Esophagus mucosa (tissue), 1 donor: ENCODE measurements at regions not wholly inside any gene's neighbourhood (a gene's known extent, or its start where the extent isn't known, plus 50 kb on each side); places are given as distances from the start of the nearest gene placed in this dataset.
"Not testable (repeated sequence)": the region's sequence is repeated elsewhere in the genome, so short reads cannot be mapped to it uniquely, and the experiment has no call there.

Experiments used
- ATAC-seq: fragments of 200-7000 bp; cut with Tn5 transposase; one replicate; pipeline ENCODE4 v1.9.1; 2020
- donor health status: DM: yes; HTN: yes; CAD: no.

- ATAC-seq: no peak
Observed at GRCh38 chr13:78540058-78540457, 63.3 kb downstream of the POU4F1 start.

- not testable (repeated sequence) for ATAC-seq
Observed at GRCh38 chr13:78526044-78526443, 77.3 kb downstream of the POU4F1 start.

GRCh38 chr13:78524936-78525335 is 78.4 kb downstream of the POU4F1 start:
- ATAC-seq: no peak

- no peak for ATAC-seq
Observed at GRCh38 chr13:78521091-78521490, 82.3 kb downstream of the POU4F1 start.

GRCh38 chr13:78520425-78520824 is 82.9 kb downstream of the POU4F1 start:
- ATAC-seq: no peak

GRCh38 chr13:78518482-78518881 is 84.9 kb downstream of the POU4F1 start:
- not testable (repeated sequence) for ATAC-seq

GRCh38 chr13:78499802-78500201 is 103.5 kb downstream of the POU4F1 start:
- ATAC-seq: no peak

- no peak for ATAC-seq
Observed at GRCh38 chr13:78497702-78498355, 105.5 kb downstream of the POU4F1 start.

GRCh38 chr13:78491978-78492377 is 111.4 kb downstream of the POU4F1 start:
- no peak for ATAC-seq

GRCh38 chr13:78490225-78490624 is 113.1 kb downstream of the POU4F1 start:
- ATAC-seq: not testable (repeated sequence)

- ATAC-seq: no peak
Observed at GRCh38 chr13:78487707-78488106, 115.6 kb downstream of the POU4F1 start.

- no peak for ATAC-seq
Observed at GRCh38 chr13:78485803-78486202, 117.5 kb downstream of the POU4F1 start.

- ATAC-seq: no peak
Observed at GRCh38 chr13:78478183-78478582, 125.2 kb downstream of the POU4F1 start.

GRCh38 chr13:78476910-78477309 is 126.4 kb downstream of the POU4F1 start:
- ATAC-seq: no peak

GRCh38 chr13:78468621-78469020 is 134.7 kb downstream of the POU4F1 start:
- no peak for ATAC-seq

GRCh38 chr13:78465250-78465649 is 138.1 kb downstream of the POU4F1 start:
- no peak for ATAC-seq

GRCh38 chr13:78460176-78460575 is 143.2 kb downstream of the POU4F1 start:
- ATAC-seq: no peak

GRCh38 chr13:78443839-78444238 is 159.5 kb downstream of the POU4F1 start:
- no peak for ATAC-seq

GRCh38 chr13:78437781-78438180 is 165.6 kb downstream of the POU4F1 start:
- no peak for ATAC-seq

GRCh38 chr13:78436311-78436710 is 167.0 kb downstream of the POU4F1 start:
- ATAC-seq: no peak

- ATAC-seq: no peak
Observed at GRCh38 chr13:78431328-78431727, 172.0 kb downstream of the POU4F1 start.

- no peak for ATAC-seq
Observed at GRCh38 chr13:78430811-78431210, 172.5 kb downstream of the POU4F1 start.

GRCh38 chr13:78430166-78430791 is 173.1 kb downstream of the POU4F1 start:
- no peak for ATAC-seq

- no peak for ATAC-seq
Observed at GRCh38 chr13:78428646-78429045, 174.7 kb downstream of the POU4F1 start.

- ATAC-seq: no peak
Observed at GRCh38 chr13:78426183-78426582, 177.2 kb downstream of the POU4F1 start.
